GM21381 (cell line): ENCODE measurements at regions not wholly inside any gene's neighbourhood (a gene's known extent, or its start where the extent isn't known, plus 50 kb on each side); places are given as distances from the start of the nearest gene placed in this dataset.
"Not testable (repeated sequence)": the region's sequence is repeated elsewhere in the genome, so short reads cannot be mapped to it uniquely, and the experiment has no call there.

Source experiments
- ATAC-seq: cut with Tn5 transposase; IDR thresholded peaks from one replicate; pipeline ENCODE4 v1.9.1; 2021; ENCODE audit warnings: mild to moderate bottlenecking, moderate library complexity; ENCODE audit not compliant: unreplicated experiment

- ATAC-seq = no peak
These were observed 138.0 kb upstream of the DNAH14 start for GRCh38 chr1:224791362-224791941.

- no peak for ATAC-seq
These were observed 133.9 kb upstream of the DNAH14 start for GRCh38 chr1:224795591-224795990.

- no peak for ATAC-seq
These were observed 130.4 kb upstream of the DNAH14 start for GRCh38 chr1:224799083-224799482.

- ATAC-seq = no peak
These were observed 128.9 kb upstream of the DNAH14 start for GRCh38 chr1:224800486-224801119.

GRCh38 chr1:224801844-224802490, 127.5 kb upstream of the DNAH14 start:
- no peak for ATAC-seq

GRCh38 chr1:224802617-224803016, 126.9 kb upstream of the DNAH14 start:
- ATAC-seq = no peak

- no peak for ATAC-seq
These were observed 125.3 kb upstream of the DNAH14 start for GRCh38 chr1:224804220-224804619.

GRCh38 chr1:224805889-224806288, 123.6 kb upstream of the DNAH14 start:
- no peak for ATAC-seq

GRCh38 chr1:224809137-224809536, 120.3 kb upstream of the DNAH14 start:
- ATAC-seq = no peak

- no peak for ATAC-seq
These were observed 119.9 kb upstream of the DNAH14 start for GRCh38 chr1:224809613-224810012.

- ATAC-seq = no peak
These were observed 117.9 kb upstream of the DNAH14 start for GRCh38 chr1:224811564-224811963.

- peak; percentile 14 for ATAC-seq
These were observed 113.8 kb upstream of the DNAH14 start for GRCh38 chr1:224815647-224816046.

GRCh38 chr1:224816062-224816461, 113.4 kb upstream of the DNAH14 start:
- peak; percentile 47 for ATAC-seq

GRCh38 chr1:224817382-224817781, 112.1 kb upstream of the DNAH14 start:
- no peak for ATAC-seq

- ATAC-seq = no peak
These were observed 109.6 kb upstream of the DNAH14 start for GRCh38 chr1:224819861-224820260.

- no peak for ATAC-seq
These were observed 109.1 kb upstream of the DNAH14 start for GRCh38 chr1:224820341-224820740.

GRCh38 chr1:224821751-224822150, 107.7 kb upstream of the DNAH14 start:
- not testable (repeated sequence) for ATAC-seq

- no peak for ATAC-seq
These were observed 103.9 kb upstream of the DNAH14 start for GRCh38 chr1:224825525-224826000.

- ATAC-seq = no peak
These were observed 100.8 kb upstream of the DNAH14 start for GRCh38 chr1:224828691-224829090.

- no peak for ATAC-seq
These were observed 98.0 kb upstream of the DNAH14 start for GRCh38 chr1:224831501-224831900.

GRCh38 chr1:224839648-224840300, 89.7 kb upstream of the DNAH14 start:
- ATAC-seq = not testable (repeated sequence)

- not testable (repeated sequence) for ATAC-seq
These were observed 87.7 kb upstream of the DNAH14 start for GRCh38 chr1:224841803-224842202.
